HG03139 (cell line): ENCODE measurements at regions not wholly inside any gene's neighbourhood (a gene's known extent, or its start where the extent isn't known, plus 50 kb on each side); places are given as distances from the start of the nearest gene placed in this dataset.

Experiments
- ATAC-seq: cut with Tn5 transposase; IDR thresholded peaks from one replicate; pipeline ENCODE4 v1.9.1; 2021; ENCODE audit not compliant: unreplicated experiment

DNA sequence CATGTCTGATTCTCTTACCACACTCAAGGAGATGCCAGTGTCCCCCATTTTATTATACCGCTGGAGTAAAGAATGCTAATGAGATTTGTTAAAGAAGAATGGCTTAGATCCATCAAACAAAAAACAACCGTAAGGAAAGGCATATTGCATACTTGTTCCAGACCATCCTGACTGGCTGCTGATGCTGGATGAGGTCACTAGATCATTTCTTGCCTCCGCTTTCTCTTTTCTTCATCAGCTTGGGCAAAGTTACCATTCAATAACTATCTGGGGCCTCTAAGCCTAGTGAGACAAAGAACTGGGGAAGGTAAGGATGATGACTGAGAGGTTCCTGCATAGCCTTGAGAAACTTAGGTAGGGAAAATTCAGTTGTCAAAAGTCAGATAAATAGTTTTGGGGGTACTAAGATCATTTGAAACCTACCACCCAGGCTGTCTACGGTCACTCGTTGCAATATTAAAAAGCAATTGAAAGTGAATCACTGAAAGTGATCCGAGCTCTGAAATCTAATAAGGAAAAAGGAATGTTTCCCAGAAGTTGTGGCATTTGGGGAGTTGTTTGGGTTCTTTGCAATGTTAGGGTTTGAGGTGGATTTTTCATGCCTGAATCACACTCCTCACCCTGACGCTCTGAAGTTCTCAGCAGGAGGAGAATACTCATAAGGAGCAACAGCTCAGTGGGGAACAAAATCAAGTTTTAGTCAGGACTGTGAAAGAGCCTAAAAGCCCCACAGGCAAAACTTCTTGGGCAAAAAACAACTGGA, 176.8 kb downstream of the HHIPL2 start:
- ATAC-seq = no peak

DNA sequence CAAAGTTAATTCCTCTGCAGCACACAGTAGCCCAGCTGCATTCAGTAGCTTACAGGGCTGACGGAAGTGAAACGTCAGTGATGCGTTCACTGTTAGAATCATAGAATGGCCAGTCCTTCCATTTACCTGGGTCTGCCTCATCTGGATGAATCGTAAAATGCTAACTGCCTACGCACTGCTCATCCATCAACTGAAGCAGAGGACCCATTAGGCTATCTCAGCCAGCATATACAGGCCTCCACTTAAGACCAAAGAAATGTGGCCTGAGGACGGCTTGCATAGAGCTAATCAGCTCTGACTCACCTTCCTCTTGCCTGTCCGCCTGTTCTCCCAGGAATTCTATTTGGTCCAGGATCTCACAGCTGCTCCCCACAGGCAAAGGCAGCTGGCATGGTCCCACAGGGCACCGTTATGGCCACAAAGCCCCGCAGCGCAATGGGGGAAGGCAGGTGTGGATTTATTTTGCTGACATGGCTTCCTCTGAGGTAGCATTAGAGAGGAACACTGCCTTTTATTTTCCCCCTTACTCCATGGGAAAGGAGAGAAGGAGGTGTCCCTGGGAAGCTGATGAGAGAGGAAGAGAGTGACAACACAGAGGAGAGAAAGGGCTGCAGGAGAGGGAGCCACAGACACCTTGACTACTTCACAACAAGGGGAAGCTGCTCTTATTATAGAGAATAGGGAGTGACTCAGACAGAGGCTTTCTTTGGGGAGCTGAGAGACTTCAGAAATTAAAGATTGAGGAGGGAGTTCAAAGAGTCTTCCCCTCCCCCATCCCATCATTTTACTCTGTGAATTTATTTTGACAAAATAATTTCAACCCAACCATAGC, 177.6 kb downstream of the HHIPL2 start:
- no peak for ATAC-seq

- no peak for ATAC-seq
These were observed 178.8 kb downstream of the HHIPL2 start for GRCh38 chr1:222369148-222369547.

DNA sequence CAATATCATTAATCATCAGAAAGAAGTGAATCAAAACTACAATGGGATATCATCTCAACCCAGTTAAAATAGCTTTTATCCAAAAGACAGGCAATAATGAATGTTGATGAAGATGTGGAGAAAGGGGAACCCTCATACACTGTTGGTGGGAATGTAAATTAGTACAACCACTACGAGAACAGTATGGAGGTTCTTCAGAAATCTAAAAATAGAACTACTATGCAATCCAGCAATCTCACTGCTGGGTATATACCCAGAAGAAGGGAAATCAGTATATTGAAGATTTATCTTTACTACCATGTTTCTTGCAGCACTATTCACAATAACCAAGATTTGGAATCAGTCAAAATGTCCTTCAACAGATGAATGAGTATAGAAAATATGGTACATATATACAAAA, 189.8 kb downstream of the HHIPL2 start:
- ATAC-seq = no peak

DNA sequence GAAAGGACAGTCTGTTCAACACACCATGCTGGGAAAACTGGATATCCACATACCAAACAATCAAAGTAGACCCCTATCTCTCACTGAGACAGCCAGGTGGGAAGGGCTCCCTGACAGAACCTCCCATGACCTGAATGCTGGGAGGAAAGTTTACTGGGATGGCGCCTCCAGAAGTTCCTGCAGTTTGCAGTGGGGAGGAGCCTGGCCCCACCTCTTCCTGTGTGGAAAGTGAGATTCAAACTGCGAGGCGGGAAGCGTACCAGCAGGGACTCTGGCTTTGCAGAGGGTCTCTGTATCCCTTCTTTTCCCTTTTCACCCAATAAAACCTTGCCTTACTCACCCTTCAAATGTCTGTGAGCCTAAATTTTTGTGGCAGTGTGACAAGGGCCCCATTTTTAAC, 190.7 kb downstream of the HHIPL2 start:
- ATAC-seq = no peak

DNA sequence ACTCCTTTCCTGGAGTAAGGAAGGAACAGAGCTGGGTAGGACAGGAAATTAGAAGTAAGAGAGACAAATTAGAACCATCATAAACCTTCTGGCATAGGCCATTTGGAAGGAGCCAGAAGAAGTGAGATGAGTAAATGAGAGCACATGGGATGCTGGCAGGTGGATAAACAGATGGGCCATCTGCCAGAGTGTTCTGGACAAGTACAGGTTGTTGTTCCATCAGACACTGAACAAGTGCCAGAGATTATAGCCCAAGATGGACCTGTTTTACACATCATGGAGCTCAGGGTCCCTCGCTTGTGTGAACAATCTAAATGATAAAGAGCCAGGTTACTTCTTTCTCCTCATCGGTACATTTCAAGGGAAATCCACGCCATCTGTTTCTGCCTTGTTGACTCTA, 200.3 kb downstream of the HHIPL2 start:
- no peak for ATAC-seq

DNA sequence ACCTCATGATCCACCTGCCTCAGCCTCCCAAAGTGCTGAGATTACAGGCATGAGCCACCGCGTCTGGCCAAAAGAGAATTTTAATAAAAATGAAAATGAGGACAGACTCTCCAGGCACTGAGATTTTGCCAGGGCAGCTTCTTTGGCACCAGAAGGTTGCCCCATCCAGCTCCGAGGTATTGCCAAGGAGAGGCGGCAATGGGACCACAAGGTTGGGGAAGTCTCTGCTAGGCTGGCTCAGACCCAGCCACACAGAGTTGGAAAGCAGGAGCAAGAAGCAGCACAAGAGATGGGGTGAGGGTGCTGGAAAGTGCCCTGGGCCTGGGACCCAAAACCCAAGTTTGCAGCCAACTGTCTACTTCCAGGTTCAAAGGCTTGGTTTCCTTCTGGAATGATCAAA, 200.9 kb downstream of the HHIPL2 start:
- no peak for ATAC-seq

DNA sequence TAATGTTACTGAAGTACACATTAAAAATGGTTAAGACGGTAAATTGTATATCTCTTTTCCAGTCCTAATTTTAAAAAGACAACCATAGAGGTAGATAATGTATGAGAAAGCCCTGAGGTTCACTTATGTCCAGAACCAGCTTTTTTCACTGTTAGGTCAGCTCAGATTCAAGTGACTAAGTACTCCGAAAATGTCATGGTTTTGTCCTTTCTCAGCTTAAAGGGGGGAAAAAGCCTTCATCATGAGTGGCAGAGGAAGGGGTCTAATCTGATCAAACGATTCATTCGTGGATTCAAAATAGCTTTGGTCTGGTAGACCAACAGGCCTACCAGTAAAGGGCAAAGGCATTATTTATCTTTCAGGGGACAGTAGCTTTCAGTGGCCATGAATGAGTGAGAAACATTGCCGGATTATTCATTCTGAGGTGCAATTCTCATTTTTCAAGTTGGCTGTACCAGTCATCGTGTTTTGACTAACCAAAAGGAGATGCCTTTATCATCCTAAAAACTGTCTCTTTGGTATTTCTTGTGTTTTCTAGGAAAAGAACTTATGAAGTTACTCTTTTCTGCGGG, 208.4 kb downstream of the HHIPL2 start:
- no peak for ATAC-seq

DNA sequence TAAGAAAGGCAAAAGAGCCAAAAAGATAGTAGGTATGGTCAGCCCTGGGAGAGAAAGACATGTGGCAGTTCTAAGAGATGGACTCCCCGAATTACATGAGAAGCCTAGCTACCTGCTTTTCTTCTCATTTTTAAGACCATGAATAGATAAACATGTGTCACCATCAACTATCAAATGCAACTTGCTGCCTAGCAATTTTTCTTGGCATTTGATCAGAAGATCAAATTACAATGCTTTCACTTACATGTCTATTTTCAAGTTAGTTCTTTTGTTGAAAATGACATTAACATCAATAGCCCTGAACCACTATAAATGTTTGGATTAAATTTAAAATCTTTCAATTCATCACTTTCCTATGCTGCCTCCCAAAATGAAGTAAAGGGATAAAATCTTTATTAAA, 212.3 kb downstream of the HHIPL2 start:
- ATAC-seq = no peak

DNA sequence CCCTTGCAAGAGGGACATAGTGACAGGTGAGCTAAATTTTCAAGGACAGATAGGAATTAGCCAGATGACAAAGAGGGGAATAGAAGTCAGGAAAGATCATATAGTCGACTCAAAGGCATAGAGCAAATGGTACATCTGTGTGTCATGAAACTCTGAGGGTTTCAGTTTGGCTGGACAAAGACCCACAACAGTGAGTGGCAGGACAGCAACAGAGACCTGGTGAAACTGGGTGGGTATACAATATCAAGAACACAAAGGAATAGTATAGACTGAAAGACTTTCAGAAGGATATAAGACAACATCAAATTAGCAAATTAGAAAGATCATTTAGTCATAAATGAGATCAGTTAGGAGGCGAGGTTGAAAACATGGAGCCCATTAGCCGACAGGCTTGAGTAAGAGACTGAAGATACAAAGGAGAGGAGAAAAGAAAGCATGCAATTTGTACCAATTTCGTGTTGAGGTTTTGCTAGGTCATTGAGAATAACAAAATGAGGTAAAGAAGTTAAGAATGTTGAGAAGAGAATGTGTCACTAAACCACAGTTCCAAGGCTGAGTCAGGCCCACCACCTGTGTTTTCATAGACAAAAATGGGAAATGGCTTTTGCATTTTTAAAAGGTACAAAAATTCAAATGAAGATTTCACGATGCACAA, 213.8 kb downstream of the HHIPL2 start:
- ATAC-seq = no peak

DNA sequence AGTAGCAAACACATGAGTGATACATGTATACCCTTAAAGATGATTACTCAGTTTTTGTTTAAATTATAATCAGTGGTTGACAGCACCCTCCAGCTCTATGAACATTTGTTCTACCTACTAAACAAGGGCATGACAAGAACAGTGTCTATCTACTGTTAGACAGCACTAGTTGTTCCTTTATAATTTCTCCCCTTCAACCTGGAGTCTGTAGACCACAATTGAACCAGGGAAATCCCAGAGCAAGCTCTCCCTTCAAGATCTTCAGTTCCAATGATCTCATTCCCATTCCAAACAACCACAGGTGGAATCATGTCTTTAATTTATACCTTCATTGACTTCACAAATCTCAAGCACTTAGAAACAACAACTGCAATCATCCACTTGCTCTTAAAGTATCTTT, 216.1 kb downstream of the HHIPL2 start:
- no peak for ATAC-seq

- no peak for ATAC-seq
These were observed 216.6 kb downstream of the HHIPL2 start for GRCh38 chr1:222331340-222331739.

GRCh38 chr1:222329493-222330045, 218.3 kb downstream of the HHIPL2 start:
- ATAC-seq = no peak

DNA sequence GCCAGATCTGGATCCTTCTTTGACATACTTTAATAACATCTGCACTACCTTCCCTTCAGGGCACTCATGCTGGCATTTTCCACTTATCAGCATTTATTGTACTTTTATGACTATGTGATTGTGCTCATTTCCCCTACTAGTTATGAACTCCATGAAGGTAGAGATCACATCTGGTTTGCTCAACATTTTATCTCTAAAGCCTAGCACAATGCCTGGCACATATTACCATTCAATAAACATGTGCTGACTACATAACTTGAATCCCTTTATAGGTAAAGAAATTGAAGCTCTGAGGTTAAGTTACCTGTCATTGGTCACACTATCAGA, 221.2 kb downstream of the HHIPL2 start:
- ATAC-seq = no peak

GRCh38 chr1:222326006-222326709, 221.7 kb downstream of the HHIPL2 start:
- ATAC-seq = no peak

GRCh38 chr1:222325506-222325905, 222.4 kb downstream of the HHIPL2 start:
- ATAC-seq = no peak

DNA sequence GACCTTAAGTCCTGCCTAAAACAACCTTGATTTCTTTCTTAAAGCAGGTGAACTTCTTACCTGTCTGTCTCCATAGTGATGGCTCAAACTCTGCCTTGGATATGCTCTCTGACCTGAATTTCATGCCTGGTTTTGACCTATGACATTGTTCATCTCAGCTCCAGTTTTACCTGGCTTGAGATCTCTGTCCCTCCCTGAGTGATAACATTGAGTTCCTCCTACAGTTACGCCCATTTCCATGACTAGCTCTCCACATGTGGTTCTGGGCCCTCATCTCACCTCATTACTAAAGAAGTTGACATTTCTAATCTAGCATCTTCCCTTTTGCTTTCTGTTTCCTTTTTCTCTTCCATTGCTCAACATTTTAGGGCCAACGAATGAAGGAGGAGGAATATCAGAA, 233.1 kb downstream of the HHIPL2 start:
- ATAC-seq = no peak

DNA sequence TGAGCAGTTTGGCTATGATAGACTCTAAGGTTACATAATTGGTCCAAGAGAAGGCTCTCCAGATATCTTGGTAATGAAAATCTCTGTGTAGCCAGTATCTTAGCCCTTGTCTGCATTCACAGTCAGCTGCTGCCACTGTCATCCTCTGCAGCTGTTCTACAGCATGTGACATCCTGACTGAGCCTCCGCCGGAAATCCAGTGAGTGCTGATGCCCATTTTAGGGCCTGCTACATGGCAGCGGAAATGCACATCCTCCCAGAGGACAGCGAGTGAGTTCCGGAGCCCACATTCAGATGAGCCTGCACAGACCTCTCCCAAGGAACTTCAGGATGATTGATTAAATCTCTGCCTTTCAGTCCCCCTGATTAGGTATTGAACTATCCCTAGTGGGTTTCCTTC, 237.1 kb downstream of the HHIPL2 start:
- ATAC-seq = no peak

DNA sequence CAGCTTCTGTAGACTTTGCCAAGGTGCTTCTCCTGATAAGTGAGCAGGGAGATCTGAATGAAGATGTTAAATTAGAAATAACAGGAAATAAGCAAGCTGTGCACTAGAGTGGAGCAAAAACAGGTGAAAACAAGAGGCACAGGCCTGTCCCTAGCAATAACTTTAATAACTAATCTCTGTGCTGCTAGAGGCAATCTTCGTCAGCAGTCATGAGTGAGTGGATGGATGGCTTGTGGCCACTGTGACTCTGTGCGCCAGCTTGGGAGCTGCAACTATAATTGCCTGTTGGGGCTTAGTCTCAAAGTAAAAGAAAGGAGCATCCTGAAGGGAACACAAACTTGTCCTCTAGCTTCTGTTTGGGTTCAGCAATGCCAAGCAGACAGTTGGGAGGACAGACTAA, 240.3 kb downstream of the HHIPL2 start:
- no peak for ATAC-seq

GRCh38 chr1:222306512-222306911, 241.4 kb downstream of the HHIPL2 start:
- no peak for ATAC-seq

DNA sequence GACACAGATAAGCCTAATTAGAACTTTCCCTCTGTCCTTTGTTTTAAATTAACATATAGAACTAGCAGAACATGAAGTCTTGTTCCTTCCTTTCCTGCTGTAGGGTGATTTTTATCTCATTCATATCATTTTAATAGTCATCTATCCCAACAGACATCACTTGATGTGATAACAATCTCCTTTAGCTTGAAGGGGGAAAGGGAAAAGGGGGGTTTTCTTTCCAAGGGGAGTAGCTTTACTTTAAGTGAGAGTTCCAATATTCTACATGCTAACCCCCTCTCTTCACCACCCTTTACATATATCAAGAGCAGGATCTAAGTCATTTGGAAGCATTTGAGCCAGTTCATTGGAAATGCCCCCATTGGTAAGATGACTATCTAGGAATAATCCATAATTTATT, 241.9 kb downstream of the HHIPL2 start:
- ATAC-seq = no peak
